ENCODE measurements at regions not wholly inside any gene's neighbourhood (a gene's known extent, or its start where the extent isn't known, plus 50 kb on each side); places are given as distances from the start of the nearest gene placed in this dataset.
A peak's percentile ranks its signal among the peaks of the same experiment; 100 is the strongest.

GRCh38 chr22:27480487-27480886, 321.1 kb downstream of the MN1 start:
- Histone ChIP-seq H3K27ac (no peak overlapping the region), H3K36me3 (no peaks in the 10 kb centered on the region), H3K27me3 (no peaks in the 10 kb centered on the region), H3K4me1 (no peaks in the 10 kb centered on the region), H3K4me3 (no peak overlapping the region), H3K9me3 (no peaks in the 10 kb centered on the region)
- TF ChIP-seq, protein P1, sequence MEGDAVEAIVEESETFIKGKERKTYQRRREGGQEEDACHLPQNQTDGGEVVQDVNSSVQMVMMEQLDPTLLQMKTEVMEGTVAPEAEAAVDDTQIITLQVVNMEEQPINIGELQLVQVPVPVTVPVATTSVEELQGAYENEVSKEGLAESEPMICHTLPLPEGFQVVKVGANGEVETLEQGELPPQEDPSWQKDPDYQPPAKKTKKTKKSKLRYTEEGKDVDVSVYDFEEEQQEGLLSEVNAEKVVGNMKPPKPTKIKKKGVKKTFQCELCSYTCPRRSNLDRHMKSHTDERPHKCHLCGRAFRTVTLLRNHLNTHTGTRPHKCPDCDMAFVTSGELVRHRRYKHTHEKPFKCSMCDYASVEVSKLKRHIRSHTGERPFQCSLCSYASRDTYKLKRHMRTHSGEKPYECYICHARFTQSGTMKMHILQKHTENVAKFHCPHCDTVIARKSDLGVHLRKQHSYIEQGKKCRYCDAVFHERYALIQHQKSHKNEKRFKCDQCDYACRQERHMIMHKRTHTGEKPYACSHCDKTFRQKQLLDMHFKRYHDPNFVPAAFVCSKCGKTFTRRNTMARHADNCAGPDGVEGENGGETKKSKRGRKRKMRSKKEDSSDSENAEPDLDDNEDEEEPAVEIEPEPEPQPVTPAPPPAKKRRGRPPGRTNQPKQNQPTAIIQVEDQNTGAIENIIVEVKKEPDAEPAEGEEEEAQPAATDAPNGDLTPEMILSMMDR (IDR thresholded peaks at IDR 0.05), result no peak
- TF ChIP-seq POLR2A (IDR thresholded peaks at IDR 0.05), result no peak
- no peak for DNase-seq

- Histone ChIP-seq H3K4me3 (no peak overlapping the region), H3K4me1 (no peaks in the 10 kb centered on the region), H3K9me3 (no peaks in the 10 kb centered on the region), H3K27ac (no peak overlapping the region), H3K27me3 (no peaks in the 10 kb centered on the region), H3K36me3 (no peaks in the 10 kb centered on the region)
- DNase-seq, result no peak
- TF ChIP-seq POLR2A (IDR thresholded peaks at IDR 0.05), result no peak
- TF ChIP-seq, protein P1 (IDR thresholded peaks at IDR 0.05), result no peak
These were observed 319.2 kb downstream of the MN1 start for GRCh38 chr22:27482402-27482801.

DNA sequence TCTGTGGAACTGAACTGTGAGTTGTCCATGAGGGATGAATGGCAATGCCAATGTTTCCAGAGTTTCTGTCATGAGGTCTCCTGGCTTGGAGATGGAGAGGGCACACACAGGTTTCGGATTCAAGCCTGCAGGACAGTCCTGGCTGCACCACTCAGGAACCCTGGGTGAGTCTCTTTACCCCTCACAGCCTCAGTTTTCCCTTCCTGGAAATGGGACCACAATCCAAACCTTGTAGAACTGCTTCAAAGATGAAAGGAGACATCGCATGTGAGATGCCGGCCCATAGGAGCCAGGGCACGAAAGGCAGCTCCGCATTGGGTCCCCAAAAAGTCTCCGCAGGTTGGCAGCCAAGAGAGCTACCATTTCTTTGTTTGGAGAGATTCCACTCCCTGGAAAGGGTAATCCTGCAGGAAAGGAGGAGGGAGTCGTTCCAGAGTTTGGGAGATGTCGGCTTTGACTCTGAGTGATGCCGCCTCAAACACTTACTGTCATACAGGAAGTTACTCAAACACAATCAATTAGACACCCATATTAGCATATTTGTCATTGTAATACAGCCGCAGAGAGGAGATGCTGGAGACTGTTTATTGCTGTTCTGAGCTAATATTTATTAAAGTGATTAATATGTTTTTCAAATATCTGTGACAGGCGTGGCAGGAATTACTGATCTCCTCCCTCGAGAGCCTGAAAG, 318.3 kb downstream of the MN1 start:
- Histone ChIP-seq H3K36me3 (no peaks in the 10 kb centered on the region), H3K4me1 (peaks cover 0 to 2% (median 0%) of the 10 kb centered on the region in 4 donors), H3K4me3 (no peak overlapping the region), H3K27me3 (no peaks in the 10 kb centered on the region), H3K27ac (no peak overlapping the region), H3K9me3 (no peaks in the 10 kb centered on the region)
- TF ChIP-seq POLR2A (IDR thresholded peaks at IDR 0.05), result no peak
- TF ChIP-seq, protein P1 (IDR thresholded peaks at IDR 0.05), result no peak
- no peak for DNase-seq

GRCh38 chr22:27485842-27486241, 315.7 kb downstream of the MN1 start:
- Histone ChIP-seq H3K4me3 (no peak overlapping the region), H3K9me3 (no peaks in the 10 kb centered on the region), H3K27me3 (no peaks in the 10 kb centered on the region), H3K4me1 (peaks cover 0 to 11% (median 0%) of the 10 kb centered on the region in 4 donors), H3K27ac (no peak overlapping the region), H3K36me3 (no peaks in the 10 kb centered on the region)
- TF ChIP-seq, protein P1 (IDR thresholded peaks at IDR 0.05), result no peak
- TF ChIP-seq POLR2A (IDR thresholded peaks at IDR 0.05), result no peak
- DNase-seq, result no peak

- Histone ChIP-seq H3K4me3 (no peak overlapping the region), H3K4me1 (peaks cover 0 to 11% (median 0%) of the 10 kb centered on the region in 4 donors), H3K9me3 (no peaks in the 10 kb centered on the region), H3K27me3 (no peaks in the 10 kb centered on the region), H3K36me3 (no peaks in the 10 kb centered on the region), H3K27ac (peak overlapping the region in 1 of 4 donors; percentile 22)
- TF ChIP-seq POLR2A (IDR thresholded peaks at IDR 0.05), result no peak
- no peak for DNase-seq
These were observed 313.7 kb downstream of the MN1 start for GRCh38 chr22:27487600-27488452.

Measured in Peyer's patch (tissue), 4 donors.